ENCODE measurements at regions not wholly inside any gene's neighbourhood (a gene's known extent, or its start where the extent isn't known, plus 50 kb on each side); places are given as distances from the start of the nearest gene placed in this dataset.
"Not testable (repeated sequence)": the region's sequence is repeated elsewhere in the genome, so short reads cannot be mapped to it uniquely, and the experiment has no call there.

DNA sequence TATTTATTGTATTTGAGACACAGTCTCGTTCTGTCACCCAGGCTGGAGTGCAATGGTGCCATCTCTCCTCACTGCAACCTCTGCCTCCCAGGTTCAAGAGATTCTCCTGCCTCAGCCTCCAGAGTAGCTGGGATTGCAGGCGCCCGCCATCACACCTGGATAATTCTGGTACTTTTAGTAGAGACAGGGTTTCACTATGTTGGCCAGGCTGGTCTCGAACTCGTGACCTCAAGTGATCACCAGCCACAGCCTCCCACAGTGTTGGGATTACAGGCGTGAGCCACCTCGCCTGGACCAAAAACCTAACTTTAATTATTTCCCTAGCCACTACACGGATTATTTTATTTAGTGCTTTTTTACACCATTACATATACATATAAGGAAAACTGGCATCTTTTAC is 1674.0 kb downstream of the SPATA31A7 start:
- not testable (repeated sequence) for DNase-seq (ENCODE audit: insufficient read length); FAIRE-seq

GRCh38 chr9:62864481-62865469 is 1674.9 kb downstream of the SPATA31A7 start:
- peak; percentile 16 for DNase-seq (ENCODE audit: insufficient read length)
- not testable (repeated sequence) for FAIRE-seq

DNA sequence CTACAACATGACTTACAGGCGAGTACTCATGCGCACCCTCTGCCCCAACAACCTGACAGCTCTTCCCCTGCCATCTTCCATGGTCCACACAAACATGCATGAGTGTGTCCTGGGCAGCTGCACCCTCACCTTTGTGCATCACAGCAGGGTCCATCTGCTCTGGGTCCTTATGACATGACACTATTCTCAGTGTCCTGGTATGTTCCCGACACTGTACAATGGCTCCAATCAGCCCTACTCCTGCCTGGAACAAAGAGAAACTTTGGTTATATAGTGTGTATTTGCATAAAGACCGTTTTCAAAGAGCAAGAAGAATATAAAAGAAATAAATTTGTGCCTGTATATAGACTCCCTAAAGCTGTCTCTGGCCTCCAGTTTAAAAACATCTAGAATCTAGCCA is 1679.2 kb downstream of the SPATA31A7 start:
- DNase-seq (ENCODE audit: insufficient read length); FAIRE-seq: not testable (repeated sequence)

DNA sequence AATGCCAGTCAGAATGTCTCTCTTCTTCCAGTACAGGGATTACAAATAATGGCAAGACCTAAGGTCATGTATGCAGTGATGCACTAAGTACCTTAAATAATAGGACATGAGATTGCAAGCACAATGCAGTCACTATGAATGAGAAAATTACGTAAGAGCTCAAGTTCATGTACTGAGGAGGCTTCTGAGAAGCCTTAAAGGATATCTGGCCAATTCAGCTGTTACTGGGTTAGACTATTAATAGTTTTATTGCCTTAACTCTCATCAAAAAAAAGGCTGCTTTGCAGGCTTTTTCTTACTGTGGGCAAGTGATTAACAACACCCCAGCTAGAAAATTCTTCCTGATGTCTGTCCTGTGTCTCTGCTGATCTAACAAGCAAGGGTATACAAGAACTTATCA is 1681.9 kb downstream of the SPATA31A7 start:
- not testable (repeated sequence) for FAIRE-seq; DNase-seq (ENCODE audit: insufficient read length)

DNA sequence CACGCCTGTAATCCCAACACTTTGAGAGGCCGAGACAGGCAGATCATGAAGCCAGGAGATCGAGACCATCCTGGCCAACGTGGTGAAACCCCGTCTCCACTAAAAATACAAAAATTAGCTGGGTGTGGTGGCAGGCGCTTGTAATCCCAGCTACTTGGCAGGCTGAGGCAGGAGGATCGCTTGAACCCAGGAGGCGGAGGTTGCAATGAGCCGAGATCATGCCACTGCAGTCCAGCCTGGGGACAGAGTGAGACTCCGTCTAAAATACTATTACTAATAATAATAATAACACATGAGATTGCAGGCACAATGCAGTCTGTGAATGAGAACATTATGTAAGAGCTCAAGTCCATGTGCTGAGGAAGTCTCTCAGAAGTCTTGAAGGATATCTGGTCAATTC is 1684.4 kb downstream of the SPATA31A7 start:
- not testable (repeated sequence) for DNase-seq (ENCODE audit: insufficient read length); FAIRE-seq

DNA sequence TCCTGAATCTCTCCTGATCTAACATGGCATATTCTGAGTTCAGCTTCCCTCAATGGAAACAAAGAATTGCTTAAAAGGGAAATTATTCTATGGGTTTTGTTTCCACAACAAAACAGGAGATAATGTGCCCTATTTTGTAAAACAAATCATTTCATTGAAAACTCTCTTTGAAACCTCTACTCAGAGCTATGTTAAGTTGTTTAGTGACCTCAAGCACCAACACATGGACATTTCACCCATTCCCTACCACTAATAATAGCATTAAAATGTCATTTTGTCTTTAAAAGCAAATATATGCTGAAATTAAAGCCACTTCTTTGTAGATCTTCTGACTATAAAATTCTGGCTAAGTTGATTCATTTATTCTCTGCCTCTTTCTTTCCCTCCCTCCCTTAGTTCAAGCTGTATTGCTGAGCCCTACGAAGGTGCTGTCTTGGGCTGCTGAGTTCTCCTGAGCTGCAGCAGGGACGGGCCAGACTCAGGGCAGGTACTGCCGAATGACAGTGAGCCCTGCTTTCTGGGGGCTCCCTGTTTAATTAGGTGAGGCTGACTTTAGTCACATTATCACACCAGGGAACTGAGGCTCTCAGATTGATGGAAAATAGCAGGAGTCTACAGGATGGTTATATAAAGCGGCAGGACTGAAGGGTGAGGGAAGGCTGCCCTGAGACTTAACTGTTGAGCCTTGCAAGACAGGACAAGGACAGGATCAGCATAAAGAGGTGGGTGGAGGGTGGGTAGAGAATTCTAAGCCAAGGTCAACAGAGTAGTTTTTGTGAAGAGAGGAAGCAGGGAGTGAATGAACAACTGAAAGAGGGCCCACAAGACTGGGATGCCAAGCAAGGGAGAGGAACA is 1685.1 kb downstream of the SPATA31A7 start:
- not testable (repeated sequence) for DNase-seq (ENCODE audit: insufficient read length); FAIRE-seq

GRCh38 chr9:62877552-62877951 is 1687.7 kb downstream of the SPATA31A7 start:
- FAIRE-seq; DNase-seq (ENCODE audit: insufficient read length): not testable (repeated sequence)

DNA sequence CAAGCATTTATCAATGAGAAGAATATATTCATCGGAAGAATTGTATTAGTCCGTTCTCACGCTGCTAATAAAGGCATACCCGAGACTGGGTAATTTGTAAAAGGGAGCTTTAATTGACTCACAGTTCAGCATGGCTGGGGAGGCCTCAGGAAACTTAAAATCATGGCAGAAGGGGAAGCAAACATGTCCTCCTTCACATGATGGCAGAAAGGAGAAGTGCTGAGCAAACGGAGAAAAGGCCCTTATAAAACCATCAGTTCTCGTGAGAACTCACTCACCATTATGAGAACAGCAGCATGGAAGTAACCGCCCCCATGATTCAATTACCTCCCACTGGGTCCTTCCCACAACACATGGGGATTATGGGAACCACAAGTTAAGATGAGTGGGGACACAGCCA is 1688.2 kb downstream of the SPATA31A7 start:
- not testable (repeated sequence) for FAIRE-seq; DNase-seq (ENCODE audit: insufficient read length)

DNA sequence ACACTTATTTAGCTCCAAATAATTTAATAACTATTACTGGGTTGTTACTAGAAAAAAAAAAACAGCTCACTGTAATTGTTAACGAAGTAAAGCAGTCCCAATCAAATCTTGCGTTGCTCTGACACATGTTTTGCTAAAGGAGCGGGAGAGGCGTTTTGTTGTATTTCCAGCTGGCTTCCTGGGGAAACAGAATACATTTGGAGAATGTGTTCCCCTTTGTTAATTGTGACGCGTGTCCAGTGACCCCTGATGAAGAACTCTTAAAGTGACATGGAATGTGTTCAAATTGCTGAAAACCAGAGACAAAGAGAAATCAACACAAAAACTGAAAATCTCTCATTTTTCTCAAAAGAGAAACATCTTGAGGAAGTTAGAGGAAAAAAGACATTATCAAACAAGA is 1690.6 kb downstream of the SPATA31A7 start:
- DNase-seq (ENCODE audit: insufficient read length); FAIRE-seq: not testable (repeated sequence)

DNA sequence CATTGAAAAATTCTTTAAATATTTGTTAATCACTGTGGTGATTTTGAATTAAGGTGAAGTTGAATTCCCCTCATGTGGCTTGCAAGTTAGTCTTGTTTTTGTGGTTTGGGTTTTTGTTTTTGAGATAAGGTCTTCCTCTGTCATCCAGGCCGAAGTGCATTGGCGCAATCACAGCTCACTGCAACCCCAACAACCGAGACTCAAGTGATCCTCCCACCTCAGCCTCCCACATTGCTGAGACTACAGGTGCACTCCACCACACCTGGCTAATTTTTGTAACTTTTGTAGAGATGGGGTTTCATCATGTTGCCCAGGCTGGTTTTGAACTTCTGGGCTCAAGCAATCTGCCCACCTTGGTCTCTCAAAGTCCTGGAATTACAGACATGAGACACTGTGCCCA is 1691.1 kb downstream of the SPATA31A7 start:
- not testable (repeated sequence) for FAIRE-seq; DNase-seq (ENCODE audit: insufficient read length)

- FAIRE-seq; DNase-seq (ENCODE audit: insufficient read length): not testable (repeated sequence)
Measured at GRCh38 chr9:62881811-62882210, 1692.0 kb downstream of the SPATA31A7 start.

DNA sequence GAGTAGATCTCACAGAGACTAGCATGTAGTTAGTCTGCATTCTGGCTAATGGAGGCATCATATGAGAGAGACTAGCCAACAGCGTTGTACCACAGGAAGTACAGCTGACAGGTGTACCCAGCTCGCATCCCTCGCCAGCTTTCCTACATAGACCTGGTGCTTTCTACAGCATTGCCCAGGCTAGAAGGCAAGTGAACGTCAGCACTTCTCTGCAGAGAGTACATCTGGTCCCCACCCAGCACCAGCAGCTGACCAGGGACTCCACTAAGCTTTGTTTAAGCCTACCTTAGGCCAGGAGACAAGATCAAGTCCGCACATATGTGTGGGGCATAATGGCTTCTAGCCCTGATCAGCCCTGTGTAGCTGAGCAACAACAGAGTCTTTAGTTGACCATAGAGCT is 1692.9 kb downstream of the SPATA31A7 start:
- FAIRE-seq; DNase-seq (ENCODE audit: insufficient read length): not testable (repeated sequence)

DNA sequence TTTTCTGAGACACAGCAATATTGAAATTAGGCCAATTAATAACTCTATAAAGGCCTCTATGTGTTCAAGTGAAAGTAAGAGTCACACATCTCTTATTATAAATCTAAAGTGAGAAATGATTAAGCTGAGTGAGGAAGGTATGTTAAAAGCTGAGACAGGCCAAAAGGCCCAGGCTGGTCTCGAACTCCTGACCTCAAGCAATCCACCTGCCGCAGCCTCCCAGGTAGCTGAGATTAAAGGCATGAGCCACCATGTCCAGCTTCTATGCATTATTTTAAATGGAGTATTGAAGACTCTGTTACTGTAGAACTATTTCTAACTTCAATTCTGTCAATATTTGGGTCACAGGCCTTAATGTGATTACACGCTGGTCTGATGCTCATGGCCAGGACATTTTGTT is 1706.9 kb downstream of the SPATA31A7 start:
- DNase-seq (ENCODE audit: insufficient read length); FAIRE-seq: not testable (repeated sequence)

GRCh38 chr9:62897411-62898225 is 1707.8 kb downstream of the SPATA31A7 start:
- peak; percentile 50; the same call in 1 of the 2 replicates for TF ChIP-seq POLR2A (IDR thresholded peaks at IDR 0.05; ENCODE audit: low read depth, low read length)
- not testable (repeated sequence) for DNase-seq (ENCODE audit: insufficient read length); FAIRE-seq

GRCh38 chr9:62899666-62900065 is 1709.8 kb downstream of the SPATA31A7 start:
- FAIRE-seq; DNase-seq (ENCODE audit: insufficient read length): not testable (repeated sequence)

GRCh38 chr9:62904061-62904460 is 1714.2 kb downstream of the SPATA31A7 start:
- DNase-seq (ENCODE audit: insufficient read length); FAIRE-seq: not testable (repeated sequence)

GRCh38 chr9:62905722-62906121 is 1715.9 kb downstream of the SPATA31A7 start:
- not testable (repeated sequence) for DNase-seq (ENCODE audit: insufficient read length); FAIRE-seq

DNA sequence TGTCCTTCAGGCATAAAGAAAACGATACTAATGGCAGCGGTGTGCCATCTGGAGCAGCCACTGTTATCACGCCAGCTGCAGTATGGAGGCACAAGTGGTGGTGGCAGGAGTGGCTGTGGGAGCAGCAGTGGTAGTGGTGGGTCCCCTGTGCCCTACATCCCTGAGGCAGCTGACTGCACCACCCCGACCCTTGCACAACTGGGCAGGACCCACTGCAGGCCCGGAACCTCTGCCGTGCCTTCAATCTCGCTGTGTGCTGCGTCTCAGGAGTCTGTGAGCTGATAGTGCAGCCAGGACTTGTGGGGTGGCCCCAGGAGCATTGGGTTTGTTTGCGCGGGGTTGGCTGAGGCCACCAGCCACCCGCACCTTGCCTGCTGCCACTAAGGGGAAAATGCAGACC is 1718.0 kb downstream of the SPATA31A7 start:
- DNase-seq (ENCODE audit: insufficient read length); FAIRE-seq: not testable (repeated sequence)

GRCh38 chr9:62908271-62908670 is 1718.4 kb downstream of the SPATA31A7 start:
- DNase-seq (ENCODE audit: insufficient read length); FAIRE-seq: not testable (repeated sequence)
